ENCODE measurements at regions not wholly inside any gene's neighbourhood (a gene's known extent, or its start where the extent isn't known, plus 50 kb on each side); places are given as distances from the start of the nearest gene placed in this dataset.

- no peak overlapping the region for H3K27ac ChIP-seq (ENCODE audit: low read length)
- H3K4me3 ChIP-seq (ENCODE audit: low read length) = no peak overlapping the region
- H3K9me3 ChIP-seq (ENCODE audit: low read length) = no peaks in the 10 kb centered on the region
- H3F3A ChIP-seq (ENCODE audit: insufficient read depth, low read length, poor library complexity, severe bottlenecking) = no peaks in the 10 kb centered on the region
- TF ChIP-seq CTCF (IDR thresholded peaks at IDR 0.05; ENCODE audit: poor library complexity, severe bottlenecking) = no peak
- no peak for TF ChIP-seq POLR2AphosphoS5 (IDR thresholded peaks at IDR 0.05)
- no peak for TF ChIP-seq SMC3 (conservative IDR thresholded peaks at IDR 0.05; ENCODE audit: poor library complexity)
- TF ChIP-seq RAD21 (conservative IDR thresholded peaks at IDR 0.05) = no peak
- TF ChIP-seq EZH2 (IDR thresholded peaks at IDR 0.05; ENCODE audit: borderline replicate concordance, insufficient read depth, low read length, poor library complexity, severe bottlenecking) = no peak
- no peak for TF ChIP-seq TAF1 (IDR thresholded peaks at IDR 0.05; ENCODE audit: low read depth)
- no peak for TF ChIP-seq EP300 (conservative IDR thresholded peaks at IDR 0.05; ENCODE audit: poor library complexity, severe bottlenecking)
- no peak for TF ChIP-seq MXI1 (conservative IDR thresholded peaks at IDR 0.05; ENCODE audit: poor library complexity, severe bottlenecking)
- TF ChIP-seq REST (IDR thresholded peaks at IDR 0.05; ENCODE audit: borderline replicate concordance) = no peak
- H3K79me2 ChIP-seq (replicated peaks; ENCODE audit: insufficient read depth, low read length) = no peaks in the 10 kb centered on the region
- H3K27me3 ChIP-seq (ENCODE audit: insufficient read depth, low read depth, low read length) = no peaks in the 10 kb centered on the region
- no peaks in the 10 kb centered on the region for H3K9me2 ChIP-seq (ENCODE audit: insufficient read depth, low read length)
- no peak overlapping the region for H2AFZ ChIP-seq (ENCODE audit: low read depth, low read length)
- no peak overlapping the region for H3K9ac ChIP-seq (ENCODE audit: low read length)
- no peak overlapping the region for H3K4me2 ChIP-seq (ENCODE audit: low read length)
- no peaks in the 10 kb centered on the region for H4K20me1 ChIP-seq (ENCODE audit: insufficient read depth)
- H3K36me3 ChIP-seq (ENCODE audit: insufficient read depth, low read length) = no peaks in the 10 kb centered on the region
These were observed 1634.1 kb downstream of the PLA2G4A start for GRCh38 chr1:188462837-188463236.

GRCh38 chr1:188463919-188464318 is 1635.2 kb downstream of the PLA2G4A start:
- H3F3A ChIP-seq (ENCODE audit: insufficient read depth, low read length, poor library complexity, severe bottlenecking) = no peaks in the 10 kb centered on the region
- H3K4me2 ChIP-seq (ENCODE audit: low read length) = no peak overlapping the region
- no peaks in the 10 kb centered on the region for H3K36me3 ChIP-seq (ENCODE audit: insufficient read depth, low read length)
- H3K9me3 ChIP-seq (ENCODE audit: low read length) = no peaks in the 10 kb centered on the region
- H2AFZ ChIP-seq (ENCODE audit: low read depth, low read length) = no peak overlapping the region
- H3K9me2 ChIP-seq (ENCODE audit: insufficient read depth, low read length) = no peaks in the 10 kb centered on the region
- no peak overlapping the region for H3K9ac ChIP-seq (ENCODE audit: low read length)
- TF ChIP-seq REST (IDR thresholded peaks at IDR 0.05; ENCODE audit: borderline replicate concordance) (no peak), RAD21 (conservative IDR thresholded peaks at IDR 0.05) (no peak), CTCF (IDR thresholded peaks at IDR 0.05; ENCODE audit: poor library complexity, severe bottlenecking) (no peak), TAF1 (IDR thresholded peaks at IDR 0.05; ENCODE audit: low read depth) (no peak), EZH2 (IDR thresholded peaks at IDR 0.05; ENCODE audit: borderline replicate concordance, insufficient read depth, low read length, poor library complexity, severe bottlenecking) (no peak), MXI1 (conservative IDR thresholded peaks at IDR 0.05; ENCODE audit: poor library complexity, severe bottlenecking) (no peak), SMC3 (conservative IDR thresholded peaks at IDR 0.05; ENCODE audit: poor library complexity) (no peak), POLR2AphosphoS5 (IDR thresholded peaks at IDR 0.05) (no peak), EP300 (conservative IDR thresholded peaks at IDR 0.05; ENCODE audit: poor library complexity, severe bottlenecking) (no peak)
- H3K27ac ChIP-seq (ENCODE audit: low read length) = no peak overlapping the region
- H4K20me1 ChIP-seq (ENCODE audit: insufficient read depth) = no peaks in the 10 kb centered on the region
- no peaks in the 10 kb centered on the region for H3K27me3 ChIP-seq (ENCODE audit: insufficient read depth, low read depth, low read length)
- H3K4me3 ChIP-seq (ENCODE audit: low read length) = no peak overlapping the region
- no peaks in the 10 kb centered on the region for H3K79me2 ChIP-seq (replicated peaks; ENCODE audit: insufficient read depth, low read length)
